Stimulated activated CD4-positive, alpha-beta T cell treated with anti-CD3 and anti-CD28 coated beads, Interleukin-1b, Interleukin-23, amount 100 ng/mL, for 4 hours (primary cell): ENCODE measurements at regions not wholly inside any gene's neighbourhood (a gene's known extent, or its start where the extent isn't known, plus 50 kb on each side); places are given as distances from the start of the nearest gene placed in this dataset.

Experiments
- DNase-seq, 2 donors: peaks; one replicate each; pipeline ENCODE4 v3.0.0-alpha.2; 2020; ENCODE audit warnings: low read depth in 2 of 2

- DNase-seq = no peak
These were observed 536.6 kb downstream of the HTR7 start for GRCh38 chr10:90321132-90321816.

GRCh38 chr10:90326498-90327267 lies 531.2 kb downstream of the HTR7 start:
- DNase-seq = no peak

- no peak for DNase-seq
These were observed 530.2 kb downstream of the HTR7 start for GRCh38 chr10:90327611-90328010.

GRCh38 chr10:90328459-90328858 lies 529.4 kb downstream of the HTR7 start:
- DNase-seq = no peak

GRCh38 chr10:90328896-90329295 lies 528.9 kb downstream of the HTR7 start:
- DNase-seq = no peak

- no peak for DNase-seq
These were observed 520.5 kb downstream of the HTR7 start for GRCh38 chr10:90337316-90337715.

GRCh38 chr10:90342480-90342879 lies 515.4 kb downstream of the HTR7 start:
- DNase-seq = no peak

- DNase-seq = no peak
These were observed 513.6 kb downstream of the HTR7 start for GRCh38 chr10:90344226-90344625.

- no peak for DNase-seq
These were observed 510.6 kb downstream of the HTR7 start for GRCh38 chr10:90347239-90347638.

- no peak for DNase-seq
These were observed 507.7 kb downstream of the HTR7 start for GRCh38 chr10:90350122-90350521.

GRCh38 chr10:90352288-90352687 lies 505.6 kb downstream of the HTR7 start:
- DNase-seq = no peak

- no peak for DNase-seq
These were observed 502.9 kb downstream of the HTR7 start for GRCh38 chr10:90354914-90355313.

- DNase-seq = no peak
These were observed 493.9 kb downstream of the HTR7 start for GRCh38 chr10:90363799-90364483.

- no peak for DNase-seq
These were observed 485.4 kb downstream of the HTR7 start for GRCh38 chr10:90372451-90372850.

GRCh38 chr10:90373911-90374310 lies 483.9 kb downstream of the HTR7 start:
- no peak for DNase-seq

GRCh38 chr10:90378524-90379076 lies 479.2 kb downstream of the HTR7 start:
- no peak for DNase-seq

GRCh38 chr10:90381468-90381867 lies 476.4 kb downstream of the HTR7 start:
- no peak for DNase-seq

GRCh38 chr10:90389876-90390275 lies 468.0 kb downstream of the HTR7 start:
- no peak for DNase-seq

- no peak for DNase-seq
These were observed 463.5 kb downstream of the HTR7 start for GRCh38 chr10:90394311-90394710.

- no peak for DNase-seq
These were observed 461.1 kb downstream of the HTR7 start for GRCh38 chr10:90396721-90397120.

- no peak for DNase-seq
These were observed 459.3 kb downstream of the HTR7 start for GRCh38 chr10:90398566-90398965.

GRCh38 chr10:90399782-90400181 lies 458.1 kb downstream of the HTR7 start:
- no peak for DNase-seq
